ENCODE measurements at regions not wholly inside any gene's neighbourhood (a gene's known extent, or its start where the extent isn't known, plus 50 kb on each side); places are given as distances from the start of the nearest gene placed in this dataset.

- TF ChIP-seq CTCF (IDR thresholded peaks at IDR 0.05) (no peak), ZFX (IDR thresholded peaks at IDR 0.05; ENCODE audit: borderline replicate concordance) (no peak)
Observed at GRCh38 chr5:73351593-73351992, 97.0 kb downstream of the FOXD1 start.

Data from 22Rv1 (cell line).